ENCODE measurements at regions not wholly inside any gene's neighbourhood (a gene's known extent, or its start where the extent isn't known, plus 50 kb on each side); places are given as distances from the start of the nearest gene placed in this dataset.

DNA sequence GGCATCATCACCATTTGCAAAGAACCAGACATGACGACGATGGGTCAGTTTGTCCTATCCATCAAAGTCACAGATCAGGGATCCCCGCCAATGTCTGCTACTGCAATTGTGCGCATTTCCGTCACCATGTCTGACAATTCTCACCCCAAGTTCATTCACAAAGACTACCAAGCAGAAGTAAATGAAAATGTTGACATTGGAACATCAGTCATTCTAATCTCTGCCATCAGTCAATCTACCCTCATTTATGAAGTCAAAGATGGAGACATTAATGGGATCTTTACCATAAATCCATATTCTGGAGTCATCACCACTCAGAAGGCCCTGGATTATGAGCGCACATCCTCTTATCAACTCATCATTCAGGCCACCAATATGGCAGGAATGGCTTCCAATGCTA is 171.6 kb upstream of the MTNR1B start:
- Histone ChIP-seq H3K27ac (ENCODE audit: low read depth, low read length) (no peak overlapping the region), H3K4me3 (ENCODE audit: low read depth in 1 of 2, low read length in 2 of 2) (no peak overlapping the region), H3K36me3 (ENCODE audit: control insufficient read depth in 1 of 2, insufficient read depth in 2 of 2, low read length in 2 of 2) (no peaks in the 10 kb centered on the region), H3K27me3 (ENCODE audit: control insufficient read depth in 1 of 2, insufficient read depth in 2 of 2, low read length in 2 of 2) (no peaks in the 10 kb centered on the region), H3K9me3 (ENCODE audit: control insufficient read depth in 1 of 2, low read length in 2 of 2) (no peaks in the 10 kb centered on the region), H3K9ac (ENCODE audit: low read depth in 1 of 2, low read length in 2 of 2) (no peak overlapping the region), H3K4me1 (ENCODE audit: control insufficient read depth in 1 of 2, insufficient read depth in 2 of 2, low read length in 2 of 2) (no peaks in the 10 kb centered on the region)

DNA sequence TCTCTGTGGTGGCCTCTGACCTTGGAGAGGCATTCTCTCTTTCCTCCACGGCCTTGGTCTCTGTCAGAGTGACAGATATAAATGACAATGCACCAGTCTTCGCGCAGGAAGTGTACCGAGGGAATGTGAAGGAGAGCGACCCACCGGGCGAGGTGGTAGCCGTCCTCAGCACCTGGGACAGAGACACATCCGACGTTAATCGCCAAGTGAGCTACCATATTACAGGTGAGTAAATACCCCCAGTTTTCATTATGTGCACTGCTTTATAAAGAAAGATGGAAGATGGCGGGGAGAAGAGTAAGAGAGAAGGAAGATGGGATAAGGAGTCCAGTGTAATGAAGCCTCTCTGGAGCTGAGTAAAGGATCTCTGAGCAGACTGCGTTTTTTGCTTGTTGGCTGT is 167.8 kb upstream of the MTNR1B start:
- Histone ChIP-seq H3K36me3 (ENCODE audit: control insufficient read depth in 1 of 2, insufficient read depth in 2 of 2, low read length in 2 of 2) (no peaks in the 10 kb centered on the region), H3K9ac (ENCODE audit: low read depth in 1 of 2, low read length in 2 of 2) (no peak overlapping the region), H3K4me1 (ENCODE audit: control insufficient read depth in 1 of 2, insufficient read depth in 2 of 2, low read length in 2 of 2) (no peaks in the 10 kb centered on the region)

DNA sequence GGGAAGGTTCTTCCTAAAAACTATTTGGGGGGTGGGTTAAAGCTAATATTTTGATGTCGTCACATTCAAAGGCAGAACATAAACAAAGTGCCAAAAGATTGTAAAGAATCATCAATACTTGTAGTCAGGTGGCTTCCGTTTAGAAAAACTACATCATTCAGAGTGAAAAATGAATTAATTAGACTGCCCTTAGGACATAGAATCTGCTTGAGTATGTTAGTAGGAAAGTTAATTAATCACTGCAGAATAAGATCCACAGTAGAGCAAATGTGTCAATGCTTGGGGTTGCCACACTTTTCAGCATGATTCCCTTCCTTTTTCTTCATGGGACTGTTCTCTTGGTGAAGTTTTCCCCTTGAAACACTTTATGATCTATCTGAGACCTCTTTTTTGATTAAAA is 166.8 kb upstream of the MTNR1B start:
- no peak overlapping the region for H3K9ac ChIP-seq (ENCODE audit: low read depth in 1 of 2, low read length in 2 of 2)
- no peaks in the 10 kb centered on the region for H3K36me3 ChIP-seq (ENCODE audit: control insufficient read depth in 1 of 2, insufficient read depth in 2 of 2, low read length in 2 of 2)
- H3K4me1 ChIP-seq (ENCODE audit: control insufficient read depth in 1 of 2, insufficient read depth in 2 of 2, low read length in 2 of 2), result no peaks in the 10 kb centered on the region
- no peaks in the 10 kb centered on the region for H3K9me3 ChIP-seq (ENCODE audit: control insufficient read depth in 1 of 2, low read length in 2 of 2)
- no peaks in the 10 kb centered on the region for H3K27me3 ChIP-seq (ENCODE audit: control insufficient read depth in 1 of 2, insufficient read depth in 2 of 2, low read length in 2 of 2)
- no peak overlapping the region for H3K27ac ChIP-seq (ENCODE audit: low read depth, low read length)
- no peak overlapping the region for H3K4me3 ChIP-seq (ENCODE audit: low read depth in 1 of 2, low read length in 2 of 2)

More for the DNA sequence above, 167.8 kb upstream of the MTNR1B start:
- no peak overlapping the region for H3K4me3 ChIP-seq (ENCODE audit: low read depth in 1 of 2, low read length in 2 of 2)
- H3K27me3 ChIP-seq (ENCODE audit: control insufficient read depth in 1 of 2, insufficient read depth in 2 of 2, low read length in 2 of 2), result no peaks in the 10 kb centered on the region
- H3K9me3 ChIP-seq (ENCODE audit: control insufficient read depth in 1 of 2, low read length in 2 of 2), result no peaks in the 10 kb centered on the region
- no peak overlapping the region for H3K27ac ChIP-seq (ENCODE audit: low read depth, low read length)

DNA sequence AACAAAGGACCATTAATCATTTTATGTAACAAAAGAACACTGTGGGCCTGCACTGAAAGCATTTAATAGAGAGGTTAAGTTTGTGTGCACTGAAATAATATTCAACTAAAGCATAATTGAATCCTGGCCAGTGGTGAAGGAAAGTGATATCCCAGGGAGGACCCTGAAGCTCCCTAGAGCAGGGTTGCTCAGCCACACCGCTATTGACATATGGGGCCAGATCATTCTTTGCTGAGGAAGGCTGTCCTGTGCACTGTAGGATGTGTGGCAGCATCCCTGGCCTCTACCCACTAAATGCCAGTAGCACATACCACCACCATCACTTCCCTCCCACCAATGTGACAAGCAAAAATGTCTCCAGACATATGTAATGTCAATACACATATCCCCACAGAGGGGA is 166.1 kb upstream of the MTNR1B start:
- no peaks in the 10 kb centered on the region for H3K9me3 ChIP-seq (ENCODE audit: control insufficient read depth in 1 of 2, low read length in 2 of 2)
- no peak overlapping the region for H3K27ac ChIP-seq (ENCODE audit: low read depth, low read length)
- no peaks in the 10 kb centered on the region for H3K27me3 ChIP-seq (ENCODE audit: control insufficient read depth in 1 of 2, insufficient read depth in 2 of 2, low read length in 2 of 2)
- no peak overlapping the region for H3K9ac ChIP-seq (ENCODE audit: low read depth in 1 of 2, low read length in 2 of 2)
- H3K4me1 ChIP-seq (ENCODE audit: control insufficient read depth in 1 of 2, insufficient read depth in 2 of 2, low read length in 2 of 2), result no peaks in the 10 kb centered on the region
- H3K4me3 ChIP-seq (ENCODE audit: low read depth in 1 of 2, low read length in 2 of 2), result no peak overlapping the region
- H3K36me3 ChIP-seq (ENCODE audit: control insufficient read depth in 1 of 2, insufficient read depth in 2 of 2, low read length in 2 of 2), result no peaks in the 10 kb centered on the region

DNA sequence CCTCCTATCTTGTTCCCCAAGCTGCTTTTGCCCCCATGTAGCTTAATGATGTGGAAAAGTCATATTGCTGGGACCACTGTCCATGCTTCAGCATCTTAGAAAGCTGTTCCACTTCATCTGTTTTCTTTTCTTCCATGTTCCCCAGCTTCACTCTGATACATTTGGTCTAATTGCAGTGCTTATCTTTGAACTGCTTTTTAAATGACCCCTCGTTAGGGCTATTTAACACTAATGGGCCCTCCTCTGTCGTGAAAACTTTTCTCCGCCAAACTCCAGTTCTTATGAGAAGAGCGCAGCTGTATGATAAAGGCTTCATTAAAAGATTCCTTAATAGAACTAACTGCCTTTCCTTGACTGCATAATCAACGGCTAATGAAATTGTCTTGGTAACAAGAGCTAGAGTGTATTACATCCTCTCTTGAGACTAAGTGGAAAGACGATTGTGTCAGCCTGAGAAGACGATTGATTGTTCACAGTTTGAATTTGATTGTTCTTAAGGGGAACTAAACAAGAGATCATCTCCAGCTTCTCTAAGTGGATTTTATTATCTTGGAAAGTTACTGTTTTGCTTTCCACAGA is 165.0 kb upstream of the MTNR1B start:
- H3K36me3 ChIP-seq (ENCODE audit: control insufficient read depth in 1 of 2, insufficient read depth in 2 of 2, low read length in 2 of 2), result no peaks in the 10 kb centered on the region
- H3K9me3 ChIP-seq (ENCODE audit: control insufficient read depth in 1 of 2, low read length in 2 of 2), result no peaks in the 10 kb centered on the region
- H3K27me3 ChIP-seq (ENCODE audit: control insufficient read depth in 1 of 2, insufficient read depth in 2 of 2, low read length in 2 of 2), result no peaks in the 10 kb centered on the region
- H3K4me1 ChIP-seq (ENCODE audit: control insufficient read depth in 1 of 2, insufficient read depth in 2 of 2, low read length in 2 of 2), result no peaks in the 10 kb centered on the region
- H3K9ac ChIP-seq (ENCODE audit: low read depth in 1 of 2, low read length in 2 of 2), result no peak overlapping the region
- no peak overlapping the region for H3K27ac ChIP-seq (ENCODE audit: low read depth, low read length)
- H3K4me3 ChIP-seq (ENCODE audit: low read depth in 1 of 2, low read length in 2 of 2), result no peak overlapping the region

DNA sequence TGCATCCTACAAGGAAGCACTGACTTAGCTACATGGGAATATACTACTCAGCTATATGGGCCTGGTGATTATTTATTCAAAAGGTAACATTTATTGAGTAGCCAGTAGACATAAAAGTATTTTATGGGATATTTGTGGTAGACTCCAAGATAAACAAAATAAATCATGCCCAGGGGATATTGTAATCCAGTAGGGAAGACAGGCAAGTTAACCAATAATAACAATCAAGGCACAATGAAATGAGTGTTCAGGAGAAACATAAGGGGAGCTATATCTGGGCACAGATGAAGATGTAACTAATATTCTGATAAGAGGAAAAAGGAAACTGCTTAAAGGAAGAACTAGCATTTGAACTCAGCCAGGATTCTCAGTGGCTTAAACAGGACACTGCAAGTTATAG is 161.4 kb upstream of the MTNR1B start:
- H3K27me3 ChIP-seq (ENCODE audit: control insufficient read depth in 1 of 2, insufficient read depth in 2 of 2, low read length in 2 of 2), result no peaks in the 10 kb centered on the region
- H3K27ac ChIP-seq (ENCODE audit: low read depth, low read length), result no peak overlapping the region
- H3K36me3 ChIP-seq (ENCODE audit: control insufficient read depth in 1 of 2, insufficient read depth in 2 of 2, low read length in 2 of 2), result no peaks in the 10 kb centered on the region
- no peaks in the 10 kb centered on the region for H3K9me3 ChIP-seq (ENCODE audit: control insufficient read depth in 1 of 2, low read length in 2 of 2)
- no peak overlapping the region for H3K9ac ChIP-seq (ENCODE audit: low read depth in 1 of 2, low read length in 2 of 2)
- H3K4me3 ChIP-seq (ENCODE audit: low read depth in 1 of 2, low read length in 2 of 2), result no peak overlapping the region
- no peaks in the 10 kb centered on the region for H3K4me1 ChIP-seq (ENCODE audit: control insufficient read depth in 1 of 2, insufficient read depth in 2 of 2, low read length in 2 of 2)

DNA sequence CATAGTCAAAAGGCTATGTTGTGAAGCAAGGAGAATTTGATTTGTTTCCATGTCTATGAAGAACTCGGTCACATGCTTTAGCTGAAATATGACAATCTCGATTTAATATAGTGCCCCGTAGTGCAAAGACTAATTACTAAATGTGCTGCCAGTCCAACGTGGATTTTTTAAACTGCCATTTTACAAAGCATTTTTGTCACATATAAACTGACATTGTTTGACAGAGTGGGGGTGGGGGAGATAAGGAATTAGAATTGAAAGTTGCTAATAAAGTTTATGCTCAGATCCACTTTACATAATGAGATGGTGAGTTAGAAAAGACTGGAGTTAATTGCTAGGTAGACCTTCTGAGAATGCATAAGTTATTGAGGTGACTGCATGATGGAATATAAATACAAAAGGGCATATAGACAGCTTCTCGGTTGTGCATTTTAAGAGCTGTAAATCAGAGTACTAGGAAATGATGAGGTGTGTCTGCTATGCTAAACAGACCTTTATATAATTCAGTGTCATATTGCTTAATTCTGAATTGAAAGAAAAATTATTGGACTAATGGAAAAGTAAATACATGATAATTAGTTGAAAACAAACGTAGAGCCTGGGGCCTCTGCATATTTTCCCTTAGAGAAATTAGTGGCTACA is 158.9 kb upstream of the MTNR1B start:
- no peaks in the 10 kb centered on the region for H3K36me3 ChIP-seq (ENCODE audit: control insufficient read depth in 1 of 2, insufficient read depth in 2 of 2, low read length in 2 of 2)
- no peak overlapping the region for H3K4me3 ChIP-seq (ENCODE audit: low read depth in 1 of 2, low read length in 2 of 2)
- H3K27me3 ChIP-seq (ENCODE audit: control insufficient read depth in 1 of 2, insufficient read depth in 2 of 2, low read length in 2 of 2), result no peaks in the 10 kb centered on the region
- no peak overlapping the region for H3K27ac ChIP-seq (ENCODE audit: low read depth, low read length)
- H3K4me1 ChIP-seq (ENCODE audit: control insufficient read depth in 1 of 2, insufficient read depth in 2 of 2, low read length in 2 of 2), result no peaks in the 10 kb centered on the region
- no peak overlapping the region for H3K9ac ChIP-seq (ENCODE audit: low read depth in 1 of 2, low read length in 2 of 2)
- no peaks in the 10 kb centered on the region for H3K9me3 ChIP-seq (ENCODE audit: control insufficient read depth in 1 of 2, low read length in 2 of 2)

DNA sequence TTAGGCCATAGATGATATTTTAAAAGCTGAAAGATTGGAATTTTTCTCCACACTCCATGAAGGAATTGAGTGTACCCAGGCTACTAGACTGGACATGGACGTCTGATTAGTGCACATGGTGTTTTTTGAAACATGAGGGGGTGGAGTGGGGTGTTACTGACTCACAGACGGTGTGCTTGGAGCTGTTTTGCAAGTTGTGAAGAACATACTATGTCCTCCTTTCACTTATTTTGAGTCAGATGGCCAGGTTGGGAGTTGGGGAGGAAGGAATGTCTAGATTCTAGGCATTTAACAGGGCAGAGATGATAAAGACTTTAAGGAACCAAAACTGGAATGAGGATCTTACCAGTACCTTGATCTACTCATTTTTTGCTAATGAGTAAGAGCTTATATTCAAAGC is 158.1 kb upstream of the MTNR1B start:
- no peak overlapping the region for H3K4me3 ChIP-seq (ENCODE audit: low read depth in 1 of 2, low read length in 2 of 2)
- no peak overlapping the region for H3K27ac ChIP-seq (ENCODE audit: low read depth, low read length)
- no peaks in the 10 kb centered on the region for H3K27me3 ChIP-seq (ENCODE audit: control insufficient read depth in 1 of 2, insufficient read depth in 2 of 2, low read length in 2 of 2)
- H3K9ac ChIP-seq (ENCODE audit: low read depth in 1 of 2, low read length in 2 of 2), result no peak overlapping the region
- no peaks in the 10 kb centered on the region for H3K4me1 ChIP-seq (ENCODE audit: control insufficient read depth in 1 of 2, insufficient read depth in 2 of 2, low read length in 2 of 2)
- no peaks in the 10 kb centered on the region for H3K36me3 ChIP-seq (ENCODE audit: control insufficient read depth in 1 of 2, insufficient read depth in 2 of 2, low read length in 2 of 2)
- H3K9me3 ChIP-seq (ENCODE audit: control insufficient read depth in 1 of 2, low read length in 2 of 2), result no peaks in the 10 kb centered on the region

DNA sequence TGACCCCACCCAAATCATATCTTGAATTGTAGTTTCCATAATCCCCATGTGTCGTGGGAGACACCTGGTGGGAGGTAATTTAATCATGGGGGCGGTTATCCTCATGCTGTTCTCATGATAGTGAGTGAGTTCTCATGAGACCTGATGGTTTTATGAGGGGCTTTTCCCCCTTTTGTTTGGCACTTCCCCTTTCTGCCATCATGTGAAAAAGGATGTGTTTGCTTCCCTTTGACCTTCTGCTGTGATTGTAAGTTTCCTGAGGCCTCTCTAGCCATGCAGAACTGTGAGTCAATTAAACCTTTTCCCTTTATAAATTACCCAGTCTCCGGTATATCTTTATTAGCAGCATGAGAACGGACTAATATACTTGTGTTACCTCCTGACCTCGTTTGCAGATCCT is 156.6 kb upstream of the MTNR1B start:
- Histone ChIP-seq H3K4me3 (ENCODE audit: low read depth in 1 of 2, low read length in 2 of 2) (no peak overlapping the region), H3K4me1 (ENCODE audit: control insufficient read depth in 1 of 2, insufficient read depth in 2 of 2, low read length in 2 of 2) (no peaks in the 10 kb centered on the region), H3K36me3 (ENCODE audit: control insufficient read depth in 1 of 2, insufficient read depth in 2 of 2, low read length in 2 of 2) (no peaks in the 10 kb centered on the region), H3K27ac (ENCODE audit: low read depth, low read length) (no peak overlapping the region), H3K9me3 (ENCODE audit: control insufficient read depth in 1 of 2, low read length in 2 of 2) (no peaks in the 10 kb centered on the region), H3K27me3 (ENCODE audit: control insufficient read depth in 1 of 2, insufficient read depth in 2 of 2, low read length in 2 of 2) (no peaks in the 10 kb centered on the region), H3K9ac (ENCODE audit: low read depth in 1 of 2, low read length in 2 of 2) (no peak overlapping the region)

DNA sequence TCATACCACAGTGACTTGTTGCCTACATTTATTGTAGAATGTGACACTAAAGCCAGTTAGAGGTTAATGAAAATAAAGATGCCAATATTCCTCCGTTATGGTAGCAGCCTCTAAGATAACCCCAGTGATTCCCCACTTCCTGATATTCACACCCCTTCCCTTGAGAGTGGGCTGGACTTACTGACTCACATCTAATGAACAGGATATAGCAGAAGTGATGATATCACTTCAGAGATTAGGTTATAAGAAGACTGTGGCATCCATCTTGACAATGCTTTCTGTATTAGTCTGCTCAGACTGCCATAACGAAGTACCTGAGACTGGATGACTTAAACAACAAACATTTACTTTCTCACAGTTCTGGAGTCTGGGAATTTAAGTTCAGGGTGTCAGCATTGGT is 149.6 kb upstream of the MTNR1B start:
- Histone ChIP-seq H3K27ac (ENCODE audit: low read depth, low read length) (no peak overlapping the region), H3K9ac (ENCODE audit: low read depth in 1 of 2, low read length in 2 of 2) (no peak overlapping the region), H3K4me1 (ENCODE audit: control insufficient read depth in 1 of 2, insufficient read depth in 2 of 2, low read length in 2 of 2) (no peaks in the 10 kb centered on the region), H3K9me3 (ENCODE audit: control insufficient read depth in 1 of 2, low read length in 2 of 2) (no peaks in the 10 kb centered on the region), H3K36me3 (ENCODE audit: control insufficient read depth in 1 of 2, insufficient read depth in 2 of 2, low read length in 2 of 2) (no peaks in the 10 kb centered on the region), H3K27me3 (ENCODE audit: control insufficient read depth in 1 of 2, insufficient read depth in 2 of 2, low read length in 2 of 2) (no peaks in the 10 kb centered on the region), H3K4me3 (ENCODE audit: low read depth in 1 of 2, low read length in 2 of 2) (no peak overlapping the region)
